HG03280 (cell line): ENCODE measurements at regions not wholly inside any gene's neighbourhood (a gene's known extent, or its start where the extent isn't known, plus 50 kb on each side); places are given as distances from the start of the nearest gene placed in this dataset.
A peak's percentile ranks its signal among the peaks of the same experiment; 100 is the strongest.
"Not testable (repeated sequence)": the region's sequence is repeated elsewhere in the genome, so short reads cannot be mapped to it uniquely, and the experiment has no call there.

ENCODE experiments used
- ATAC-seq: cut with Tn5 transposase; IDR thresholded peaks from one replicate; pipeline ENCODE4 v1.9.1; 2021; ENCODE audit warnings: mild to moderate bottlenecking, moderate library complexity; ENCODE audit not compliant: unreplicated experiment

- no peak for ATAC-seq
These were observed 96.0 kb downstream of the RASGEF1B start for GRCh38 chr4:81375745-81376144.

- no peak for ATAC-seq
These were observed 101.8 kb downstream of the RASGEF1B start for GRCh38 chr4:81369886-81370285.

- ATAC-seq: no peak
These were observed 104.9 kb downstream of the RASGEF1B start for GRCh38 chr4:81366779-81367178.

- no peak for ATAC-seq
These were observed 111.0 kb downstream of the RASGEF1B start for GRCh38 chr4:81360737-81361136.

GRCh38 chr4:81359207-81359606 lies 112.5 kb downstream of the RASGEF1B start:
- no peak for ATAC-seq

GRCh38 chr4:81358154-81358553 lies 113.6 kb downstream of the RASGEF1B start:
- ATAC-seq: no peak

- ATAC-seq: no peak
These were observed 115.1 kb downstream of the RASGEF1B start for GRCh38 chr4:81356621-81357020.

GRCh38 chr4:81355136-81355535 lies 116.6 kb downstream of the RASGEF1B start:
- no peak for ATAC-seq

- no peak for ATAC-seq
These were observed 117.8 kb downstream of the RASGEF1B start for GRCh38 chr4:81353861-81354260.

GRCh38 chr4:81352446-81352835 lies 119.3 kb downstream of the RASGEF1B start:
- ATAC-seq: no peak

GRCh38 chr4:81351654-81352445 lies 119.9 kb downstream of the RASGEF1B start:
- ATAC-seq: peak; percentile 82

- no peak for ATAC-seq
These were observed 121.7 kb downstream of the RASGEF1B start for GRCh38 chr4:81350040-81350439.

- no peak for ATAC-seq
These were observed 123.0 kb downstream of the RASGEF1B start for GRCh38 chr4:81348778-81349094.

- no peak for ATAC-seq
These were observed 123.5 kb downstream of the RASGEF1B start for GRCh38 chr4:81348086-81348777.

GRCh38 chr4:81346719-81347118 lies 125.0 kb downstream of the RASGEF1B start:
- ATAC-seq: no peak

GRCh38 chr4:81343536-81343935 lies 128.2 kb downstream of the RASGEF1B start:
- no peak for ATAC-seq

- ATAC-seq: no peak
These were observed 128.0 kb upstream of the PRKG2 start for GRCh38 chr4:81343046-81343445.

GRCh38 chr4:81337211-81337610 lies 122.2 kb upstream of the PRKG2 start:
- ATAC-seq: no peak

- no peak for ATAC-seq
These were observed 120.3 kb upstream of the PRKG2 start for GRCh38 chr4:81335122-81335912.

GRCh38 chr4:81330018-81330417 lies 115.0 kb upstream of the PRKG2 start:
- no peak for ATAC-seq

GRCh38 chr4:81326581-81326980 lies 111.6 kb upstream of the PRKG2 start:
- ATAC-seq: no peak

GRCh38 chr4:81324594-81324993 lies 109.6 kb upstream of the PRKG2 start:
- ATAC-seq: not testable (repeated sequence)
